Stimulated activated CD4-positive, alpha-beta T cell treated with anti-CD3 and anti-CD28 coated beads, Interleukin-4, amount 100 ng/mL, for 1 hour (primary cell): ENCODE measurements at regions not wholly inside any gene's neighbourhood (a gene's known extent, or its start where the extent isn't known, plus 50 kb on each side); places are given as distances from the start of the nearest gene placed in this dataset.

Experiments
- DNase-seq: peaks from one replicate; pipeline ENCODE4 v3.0.0-alpha.2; 2020

DNA sequence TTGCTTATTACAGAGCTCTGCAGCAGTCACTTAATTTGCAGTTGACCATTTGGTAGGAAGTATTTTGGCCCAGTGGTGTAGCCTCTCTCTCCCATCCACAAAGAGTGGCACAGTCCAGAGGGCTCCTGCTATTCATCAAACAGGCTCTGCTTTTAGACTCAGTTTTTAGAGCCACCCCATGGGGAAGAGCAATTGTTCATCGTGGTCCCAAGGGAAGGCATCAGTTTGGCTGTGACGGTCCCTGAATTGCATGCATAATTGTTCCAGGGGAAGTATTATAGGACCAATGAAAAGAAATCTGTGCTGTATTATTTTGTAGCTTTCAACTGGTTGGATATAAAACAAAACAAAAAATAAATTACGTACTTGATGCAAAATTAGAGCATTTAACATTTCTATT, 799.0 kb downstream of the DACH1 start:
- DNase-seq: no peak

DNA sequence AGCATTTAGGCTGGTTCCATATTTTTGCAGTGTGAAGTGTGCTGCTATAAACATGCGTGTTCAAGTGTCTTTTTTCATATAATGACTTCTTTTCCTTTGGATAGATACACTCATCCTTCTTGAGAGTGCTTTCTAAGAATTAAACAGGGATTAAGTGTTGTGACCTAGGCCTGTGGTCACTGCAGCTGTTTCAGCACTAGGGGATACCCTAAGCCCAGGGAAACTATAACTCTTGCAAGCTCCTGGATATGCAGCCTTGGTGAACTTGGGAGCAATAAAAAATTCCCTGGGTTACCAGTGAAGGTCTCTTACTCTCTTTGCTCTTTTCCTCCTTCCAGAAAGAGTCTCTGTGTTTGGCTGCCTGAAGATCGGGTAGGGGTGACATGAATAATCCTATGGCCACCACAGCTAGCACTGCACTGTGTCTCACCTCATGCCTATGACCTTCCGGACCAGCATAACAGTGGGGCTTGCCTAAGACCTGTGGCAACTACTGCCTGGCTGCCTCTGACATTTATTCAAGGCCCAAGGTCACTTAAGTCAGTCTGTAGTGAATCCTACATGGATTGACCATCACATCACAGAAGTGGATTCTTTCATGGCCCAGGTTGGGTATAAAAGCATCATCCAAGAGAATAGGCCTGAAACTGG, 799.7 kb downstream of the DACH1 start:
- no peak for DNase-seq

DNA sequence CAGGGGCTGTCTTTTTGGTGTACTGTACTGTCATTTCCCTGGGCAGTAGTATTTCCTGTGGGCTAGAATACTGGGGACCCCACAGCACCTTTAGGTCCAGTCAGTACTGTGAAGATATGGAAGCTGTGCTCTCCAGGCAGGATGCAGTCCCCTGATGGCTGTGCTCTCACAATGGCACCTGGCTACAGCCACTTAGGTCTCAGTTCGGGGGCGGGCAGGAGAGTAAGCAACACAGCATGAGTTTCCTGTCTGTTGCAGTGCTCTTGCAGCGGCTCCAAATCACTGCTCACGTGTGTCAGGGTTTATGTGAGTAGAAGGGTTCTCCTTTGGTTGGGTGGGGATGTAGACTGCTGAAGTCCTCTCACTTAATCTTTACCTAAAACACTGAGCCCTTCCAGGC, 810.4 kb downstream of the DACH1 start:
- no peak for DNase-seq

DNA sequence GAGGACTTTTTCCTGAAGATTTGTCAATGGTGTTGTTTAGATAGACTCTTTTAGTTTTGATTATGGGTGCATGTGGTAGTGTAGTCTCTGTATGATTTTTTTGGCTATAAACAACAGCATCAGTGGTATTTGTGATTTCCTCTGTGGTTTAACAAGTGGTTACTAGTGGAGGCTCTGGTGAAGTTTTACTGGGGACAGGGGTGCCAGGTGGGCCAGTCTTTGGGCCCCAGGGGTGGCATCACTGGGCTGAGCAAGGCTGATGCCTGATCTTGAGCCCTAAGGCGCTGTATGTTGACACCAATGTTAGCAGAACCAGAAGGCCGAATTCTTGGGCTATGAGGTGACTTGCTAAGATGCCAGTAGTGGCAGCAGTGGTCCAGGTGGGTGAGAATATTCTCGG, 811.4 kb downstream of the DACH1 start:
- DNase-seq: no peak

DNA sequence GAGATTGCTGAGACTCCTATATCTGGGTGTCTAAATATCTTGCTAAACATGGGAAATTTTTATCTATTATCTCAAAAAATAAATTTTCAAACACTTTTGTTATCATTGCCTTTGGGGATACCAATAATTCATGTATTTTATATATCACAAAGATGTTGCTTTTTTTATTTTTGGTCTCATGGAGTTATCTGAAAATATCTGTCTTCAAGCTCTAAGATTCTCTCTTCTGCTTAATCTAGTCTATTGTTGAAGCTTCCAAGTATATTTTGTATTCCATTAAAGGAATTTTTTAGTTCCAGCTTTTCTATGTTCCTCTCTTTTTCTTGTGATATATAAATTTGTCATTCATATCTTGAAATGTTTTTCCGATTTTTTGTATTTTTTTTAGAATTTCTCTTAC, 812.0 kb downstream of the DACH1 start:
- no peak for DNase-seq

DNA sequence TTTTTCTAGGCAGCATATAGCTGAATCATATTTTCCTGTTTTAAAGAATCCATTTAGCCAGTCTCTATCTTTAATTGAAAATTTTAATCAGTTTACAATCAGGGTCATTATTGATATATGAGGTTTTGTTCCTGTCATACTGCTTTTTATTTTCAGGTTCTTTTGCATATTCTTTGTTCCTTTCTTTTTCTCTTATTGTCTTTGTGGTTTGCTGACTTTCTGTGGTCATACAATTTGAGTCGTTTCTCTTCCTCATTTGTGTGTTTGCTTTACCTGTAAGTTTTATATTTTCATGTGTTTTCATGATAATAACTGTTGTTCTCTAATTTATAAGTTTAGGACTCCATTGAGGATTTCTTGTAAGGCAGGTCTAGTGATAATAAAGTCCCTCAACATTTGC, 812.6 kb downstream of the DACH1 start:
- no peak for DNase-seq

DNA sequence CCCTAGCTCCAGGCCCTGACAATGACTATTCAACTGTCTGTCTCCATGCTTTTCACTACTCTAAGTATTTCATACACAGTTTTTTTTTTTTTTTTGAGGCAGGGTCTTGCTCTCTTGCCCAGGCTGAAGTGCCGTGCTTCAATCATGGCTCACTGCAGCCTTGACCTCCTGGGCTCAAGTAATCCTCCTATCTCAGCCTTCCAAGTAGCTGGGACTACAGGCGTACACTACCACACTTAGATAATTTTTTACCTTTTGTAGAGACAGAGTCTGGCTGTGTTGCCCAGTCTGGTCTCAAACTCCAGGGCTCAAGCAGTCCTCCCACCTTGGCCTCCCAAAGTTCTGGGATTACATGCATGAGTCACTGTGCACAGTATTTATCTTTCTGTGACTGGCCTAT, 815.4 kb downstream of the DACH1 start:
- no peak for DNase-seq

DNA sequence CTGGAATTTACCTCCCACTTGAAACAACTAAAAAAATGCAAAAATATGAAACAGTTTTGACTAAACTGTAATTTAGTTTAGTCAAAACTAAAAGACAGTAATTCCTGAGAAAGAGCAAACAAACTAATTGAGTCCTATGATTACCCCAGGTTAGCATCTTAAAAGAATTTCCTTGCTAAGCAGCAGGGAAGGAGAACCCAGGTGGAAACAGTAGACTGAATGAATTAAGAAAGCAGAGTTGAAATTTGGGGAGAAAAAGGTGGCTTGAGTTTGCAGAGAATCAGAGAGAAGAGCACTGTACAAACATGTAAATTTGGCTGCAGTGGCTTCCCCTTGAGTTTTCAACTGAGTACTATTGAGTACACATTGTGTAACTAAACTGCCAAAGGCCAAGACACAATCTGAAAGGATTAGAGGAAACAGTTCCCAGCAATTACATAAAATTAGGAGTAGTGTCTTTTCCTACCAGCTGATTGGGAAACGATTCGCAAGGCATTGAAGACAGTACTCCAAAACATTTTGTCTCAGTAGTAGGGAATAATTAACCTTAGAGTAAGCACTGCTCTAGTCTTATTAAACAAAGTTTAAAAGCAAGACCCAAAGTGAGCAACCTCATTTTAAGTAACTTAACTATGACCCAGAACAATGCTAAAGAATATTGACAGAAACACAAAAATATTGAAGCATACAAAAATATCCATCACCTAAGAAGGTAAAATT, 820.5 kb downstream of the DACH1 start:
- no peak for DNase-seq

DNA sequence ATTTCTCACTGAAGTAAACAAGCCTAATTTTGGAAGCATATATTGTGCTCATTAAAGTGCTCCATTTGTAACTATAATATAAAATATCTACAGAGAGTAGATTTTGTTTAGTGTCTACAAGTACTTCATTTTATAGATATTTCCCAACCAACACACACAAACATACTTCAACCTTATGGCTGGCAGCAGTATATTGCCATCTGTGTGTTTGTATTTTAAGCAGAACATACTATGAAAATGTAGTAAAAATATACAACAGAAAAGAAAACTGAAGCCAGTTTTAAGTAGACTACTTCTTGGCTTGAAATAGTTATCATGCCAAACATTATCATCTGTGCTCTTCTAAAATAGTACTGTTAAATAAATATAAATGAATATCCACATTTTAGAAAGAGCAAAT, 821.9 kb downstream of the DACH1 start:
- no peak for DNase-seq

DNA sequence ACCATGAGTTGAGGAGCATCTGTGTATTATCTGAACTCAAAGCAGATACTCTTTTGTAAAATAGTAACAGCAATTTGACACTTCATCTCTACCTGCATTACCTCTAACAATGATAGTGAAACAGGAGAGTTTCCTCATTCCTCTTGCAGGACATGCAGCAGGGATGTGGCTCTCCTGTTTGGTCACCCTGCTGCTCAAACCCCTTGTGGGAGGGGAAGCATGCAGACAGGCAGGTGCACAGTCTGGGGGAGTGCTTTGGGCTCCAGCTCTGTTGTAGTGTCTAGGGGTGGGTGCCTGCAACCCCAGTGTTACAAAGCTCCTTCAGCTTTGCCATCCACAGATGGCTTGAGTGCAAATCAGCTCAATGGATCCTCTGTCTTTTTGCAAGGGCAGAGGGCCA, 827.6 kb downstream of the DACH1 start:
- no peak for DNase-seq

DNA sequence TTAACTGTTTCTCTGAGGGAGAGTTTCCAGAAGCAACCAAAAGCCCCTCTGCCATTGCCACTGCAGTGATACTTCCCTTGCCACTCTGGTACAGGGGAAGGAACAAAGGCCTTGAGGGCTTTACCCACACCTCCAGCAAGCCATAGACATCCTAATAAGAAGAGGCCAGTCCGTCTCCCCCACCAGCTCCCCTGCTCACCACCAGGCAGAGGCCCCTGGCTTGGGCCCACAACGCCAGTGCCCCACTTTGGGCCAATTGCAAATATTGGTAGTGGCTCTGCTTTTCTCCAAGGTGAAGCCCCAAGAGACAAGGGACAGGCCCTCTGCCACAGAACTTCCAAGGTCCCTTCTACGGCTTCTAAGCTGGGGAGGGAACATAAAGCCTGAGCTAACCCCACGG, 833.0 kb downstream of the DACH1 start:
- no peak for DNase-seq

DNA sequence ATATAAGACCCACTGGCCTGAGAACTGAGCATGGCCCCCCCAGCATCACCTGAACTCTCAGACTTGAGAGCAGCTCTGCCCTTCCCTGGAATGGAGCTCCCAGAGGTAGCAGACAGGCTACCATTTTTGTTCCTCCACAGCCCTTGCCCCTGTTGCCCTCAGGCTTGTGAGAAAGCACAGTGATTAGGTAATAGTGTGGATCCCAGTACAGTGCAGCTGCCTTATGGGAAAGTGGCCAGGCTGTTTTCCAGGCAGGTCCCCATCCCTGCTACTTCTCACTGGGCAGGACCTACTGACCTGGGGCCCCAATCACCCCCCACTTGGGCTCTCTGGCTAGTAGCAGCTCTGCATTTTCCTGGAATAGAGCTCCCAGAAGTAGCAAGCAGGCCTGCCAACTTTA, 834.0 kb downstream of the DACH1 start:
- no peak for DNase-seq

DNA sequence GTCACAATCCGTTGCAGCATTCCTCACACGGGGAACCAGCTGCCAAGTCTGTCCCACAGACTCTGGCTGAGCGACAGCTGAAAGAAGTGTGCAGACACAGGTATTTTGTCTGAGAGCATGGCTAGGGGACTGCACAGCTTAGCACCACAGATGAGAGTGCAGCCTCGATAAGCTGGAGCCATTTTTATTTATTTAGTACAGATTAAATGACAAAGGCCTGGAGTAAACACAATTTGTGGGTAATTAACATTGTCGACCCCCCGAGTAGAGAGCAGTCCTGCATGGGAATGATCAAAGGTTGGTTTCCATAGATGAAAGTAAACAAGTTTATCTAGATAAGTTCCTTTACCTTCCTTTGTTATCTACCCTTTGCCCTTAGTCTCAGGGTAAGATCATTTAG, 836.2 kb downstream of the DACH1 start:
- no peak for DNase-seq

DNA sequence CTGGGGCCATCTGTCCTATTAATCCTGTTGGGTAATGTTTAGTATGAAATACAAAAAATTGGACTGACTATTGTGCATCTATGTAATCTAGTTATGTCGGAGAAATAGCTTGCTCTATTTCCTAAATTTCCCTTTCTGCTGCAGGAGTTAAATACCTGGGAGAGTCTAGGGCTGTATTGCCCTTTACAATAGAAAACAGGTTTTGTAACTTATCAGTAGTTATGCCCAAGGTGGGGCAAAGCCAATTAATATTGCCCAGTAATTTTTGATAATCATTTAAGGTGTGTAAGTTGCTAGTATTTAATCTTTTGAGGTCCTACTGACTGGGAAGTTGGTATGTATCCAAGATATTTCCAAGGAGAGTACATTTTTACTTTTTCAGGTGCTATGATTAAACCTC, 838.1 kb downstream of the DACH1 start:
- DNase-seq: no peak

DNA sequence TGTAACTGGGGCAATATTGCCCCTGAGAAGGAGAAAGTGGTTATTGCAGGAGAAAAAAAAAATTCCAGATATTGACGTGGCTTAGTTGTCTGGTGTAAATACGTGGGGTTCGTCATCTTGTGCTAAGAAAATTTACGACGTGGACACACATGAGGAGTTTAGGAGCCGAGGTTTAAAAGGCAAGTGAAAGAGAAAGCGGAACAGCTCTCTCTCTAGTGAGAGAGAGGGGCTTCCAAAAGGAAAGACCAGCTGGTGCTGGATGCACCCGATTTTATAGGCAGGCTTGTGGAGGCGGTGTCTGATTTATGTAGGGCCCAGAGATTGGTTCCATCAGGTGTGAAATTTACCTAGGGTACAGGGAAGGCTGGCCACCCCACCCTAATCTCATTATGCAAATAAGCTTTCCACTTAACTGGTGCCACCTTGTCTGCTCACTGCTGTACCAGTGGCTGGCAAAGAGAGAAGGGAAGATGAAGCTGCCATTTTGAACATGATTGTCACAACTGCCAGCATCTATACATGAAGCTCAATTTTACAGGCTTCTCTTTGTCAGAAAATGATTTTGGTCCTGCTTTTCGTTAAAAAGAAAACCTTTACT, 845.1 kb downstream of the DACH1 start:
- DNase-seq: no peak

DNA sequence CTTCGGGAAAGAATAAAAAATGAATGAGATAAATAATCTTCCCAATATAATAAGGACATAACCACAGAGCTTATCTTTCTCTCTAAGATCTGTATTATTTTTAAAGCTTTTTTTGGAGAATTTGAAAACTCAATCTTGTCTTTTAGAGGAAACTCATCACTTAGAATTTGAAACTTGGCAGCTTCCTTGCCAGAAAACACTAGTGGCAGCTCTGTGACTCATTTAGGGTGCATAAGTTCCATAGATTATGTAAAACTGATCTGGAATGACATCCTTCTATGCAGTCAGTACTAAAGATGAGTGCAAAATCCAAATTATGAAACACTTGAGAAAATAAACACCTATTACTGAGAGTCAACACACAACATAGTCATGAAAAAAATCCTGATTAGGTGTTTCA, 848.0 kb downstream of the DACH1 start:
- no peak for DNase-seq

DNA sequence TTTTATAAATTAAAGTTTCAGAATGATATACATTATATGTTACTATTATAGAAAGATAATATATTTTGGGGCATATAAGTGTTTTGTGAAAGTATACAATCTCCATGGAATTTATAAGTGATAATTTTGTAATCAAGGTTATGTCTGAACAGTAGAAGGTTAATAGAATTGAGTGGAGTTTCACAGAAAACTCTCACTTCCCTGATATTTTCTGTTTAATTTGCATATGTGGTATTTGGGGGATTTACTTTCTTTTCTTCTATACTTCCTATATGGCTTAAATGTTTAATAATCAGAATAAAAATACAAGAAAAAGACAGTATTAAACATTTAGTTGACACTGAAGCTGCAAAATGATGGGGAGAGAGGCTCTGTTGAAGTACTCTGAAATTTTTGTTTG, 848.5 kb downstream of the DACH1 start:
- DNase-seq: no peak

DNA sequence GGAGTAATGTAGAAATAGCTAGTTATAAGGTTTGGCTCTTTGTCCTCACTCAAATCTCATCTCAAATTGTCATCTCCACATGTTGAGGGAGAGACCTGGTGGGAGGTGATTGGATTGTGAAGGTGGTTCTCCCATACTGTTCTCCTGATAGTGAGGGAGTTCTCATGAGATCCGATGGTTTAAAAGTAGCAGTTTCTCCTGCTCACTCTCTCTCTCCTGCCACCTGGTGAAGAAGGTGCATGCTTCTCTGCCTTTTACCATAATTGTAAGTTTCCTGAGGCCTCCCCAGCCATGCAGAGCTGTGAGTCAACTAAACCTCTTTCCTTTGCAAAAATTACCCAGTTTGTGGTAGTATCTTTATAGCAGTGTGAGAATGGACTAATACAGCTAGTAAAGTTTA, 849.4 kb downstream of the DACH1 start:
- no peak for DNase-seq

DNA sequence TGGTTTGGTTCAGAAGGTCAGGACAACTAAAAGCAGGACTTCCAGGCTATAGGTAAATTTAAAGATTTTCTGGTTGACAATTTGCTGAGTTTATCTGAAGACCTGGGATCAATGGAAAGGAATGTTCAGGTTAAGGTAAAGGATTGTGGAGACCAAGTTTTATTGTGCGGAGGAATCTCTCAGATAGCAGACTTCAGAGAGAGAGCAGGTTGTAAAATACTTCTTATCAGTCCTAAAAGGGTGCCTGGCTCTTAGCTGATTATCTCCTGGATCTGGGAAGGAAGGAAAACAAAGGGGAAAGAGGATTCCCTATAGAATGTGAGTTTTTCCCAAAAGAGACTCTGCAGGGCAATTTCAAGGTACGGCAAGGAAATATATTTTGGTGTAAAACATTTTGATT, 851.5 kb downstream of the DACH1 start:
- DNase-seq: no peak

DNA sequence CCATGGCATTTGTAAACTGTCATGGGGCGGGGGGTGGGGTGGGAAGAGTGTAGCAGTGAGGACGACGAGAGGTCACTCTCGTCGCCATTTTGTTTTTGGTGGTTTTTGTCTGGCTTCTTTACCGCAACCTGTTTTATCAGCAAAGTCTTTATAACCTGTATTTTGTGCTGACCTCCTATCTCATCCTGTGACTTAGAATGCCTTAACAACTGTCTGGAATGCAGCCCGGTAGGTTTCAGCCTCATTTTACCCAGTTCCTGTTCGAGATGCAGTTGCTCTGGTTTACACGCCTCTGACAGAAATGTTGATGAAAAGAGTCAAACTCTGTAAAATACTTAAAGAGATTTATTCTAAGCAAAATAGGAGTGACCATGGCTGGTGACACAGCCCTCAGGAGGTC, 852.0 kb downstream of the DACH1 start:
- DNase-seq: no peak

DNA sequence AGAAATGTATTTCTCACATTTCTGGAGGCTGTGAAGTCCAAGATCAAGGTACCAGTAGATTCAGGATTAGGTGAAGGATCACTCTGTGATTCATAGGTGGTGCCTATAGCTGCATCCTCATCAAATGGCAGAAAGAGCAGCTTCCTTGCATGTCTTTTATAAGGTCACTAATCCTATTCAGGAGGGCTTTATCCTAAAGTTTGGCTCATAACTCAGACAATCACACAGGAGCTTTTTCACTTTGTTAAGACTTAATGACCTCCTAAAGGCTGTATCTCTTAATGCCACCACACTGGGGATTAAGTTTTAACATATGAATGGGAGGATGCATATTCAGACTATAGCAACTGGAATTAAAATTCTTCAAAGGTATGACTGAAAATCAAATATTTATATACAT, 861.1 kb downstream of the DACH1 start:
- no peak for DNase-seq

DNA sequence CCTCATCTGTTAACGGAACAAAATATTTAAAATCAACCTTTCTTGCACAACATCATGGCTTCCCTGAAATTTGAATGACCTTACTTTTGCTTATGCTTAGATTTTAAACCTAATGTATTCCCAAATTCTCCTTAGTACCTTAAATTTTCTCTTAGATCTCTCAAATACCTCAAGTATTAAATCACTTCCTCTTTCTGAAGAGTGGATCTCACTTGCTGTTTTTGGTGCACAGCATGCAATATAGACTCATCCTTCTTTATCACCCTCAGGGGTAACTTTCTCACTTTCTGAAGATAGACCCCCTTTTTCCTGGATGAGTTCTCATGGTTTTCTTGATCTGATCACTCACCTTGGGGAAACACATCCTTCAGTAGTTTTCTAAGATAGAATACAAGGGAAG, 871.7 kb downstream of the DACH1 start:
- no peak for DNase-seq

DNA sequence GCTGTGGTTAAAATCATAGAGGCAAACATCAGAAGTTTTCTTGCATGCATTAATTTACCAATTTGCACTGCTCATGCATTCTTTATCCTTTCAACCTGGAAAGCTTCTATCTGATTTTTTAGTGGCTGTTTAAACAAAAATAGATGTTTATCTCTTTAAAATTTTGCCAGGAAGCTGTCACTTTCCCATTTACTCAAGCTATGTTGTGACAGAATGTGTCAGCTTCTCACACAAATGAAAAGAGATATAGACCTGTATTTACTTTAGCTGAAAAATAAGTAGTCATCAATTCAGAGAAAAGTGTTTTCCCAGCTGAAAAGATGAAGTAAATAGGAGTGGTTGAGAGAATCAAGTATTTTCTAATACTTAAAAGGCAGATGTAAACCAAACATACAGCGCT, 872.8 kb downstream of the DACH1 start:
- no peak for DNase-seq

DNA sequence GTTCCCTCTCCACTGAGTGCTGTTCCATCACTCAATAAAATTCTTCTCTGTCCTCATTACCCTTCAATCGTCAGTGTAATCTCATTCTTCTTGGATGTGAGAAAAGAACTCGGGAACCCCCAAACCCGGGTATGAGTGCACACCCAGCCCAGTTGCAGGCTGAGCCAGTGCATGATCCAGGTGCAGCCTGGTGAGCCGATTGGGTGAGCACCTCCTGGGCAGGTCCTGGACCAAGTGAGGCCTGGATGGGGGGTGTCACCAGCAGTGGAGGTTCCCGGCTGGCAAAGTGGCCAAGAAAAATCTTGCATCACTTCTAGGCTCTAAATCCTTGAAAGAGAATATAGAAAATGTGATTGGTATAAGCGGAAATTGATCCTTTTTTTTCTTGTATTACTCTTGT, 878.8 kb upstream of the KLHL1 start:
- DNase-seq: no peak

DNA sequence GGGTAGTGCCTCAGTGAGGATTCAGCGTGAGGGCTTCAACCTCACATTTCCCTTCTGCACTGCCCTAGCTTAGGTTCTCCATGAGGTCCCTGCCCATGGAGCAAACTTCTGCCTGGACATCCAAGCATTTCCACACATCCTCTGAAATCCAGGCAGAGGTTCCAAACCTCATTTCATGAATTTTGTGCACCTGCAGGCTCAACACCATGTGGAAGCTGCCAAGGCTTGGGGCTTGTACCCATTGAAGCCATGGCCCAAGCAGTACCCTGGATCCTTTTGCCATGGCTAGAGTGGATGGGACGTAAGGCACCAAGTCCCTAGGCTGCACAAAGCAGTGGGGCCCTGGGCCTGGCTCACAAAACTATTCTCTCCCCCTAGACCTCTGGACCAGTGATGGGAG, 877.1 kb upstream of the KLHL1 start:
- DNase-seq: no peak
